ENCODE measurements at regions not wholly inside any gene's neighbourhood (a gene's known extent, or its start where the extent isn't known, plus 50 kb on each side); places are given as distances from the start of the nearest gene placed in this dataset.
"Not testable (repeated sequence)": the region's sequence is repeated elsewhere in the genome, so short reads cannot be mapped to it uniquely, and the experiment has no call there.

GRCh38 chr10:91745090-91745831, 53.0 kb upstream of the TNKS2 start:
- no peak for TF ChIP-seq CTCF (IDR thresholded peaks at IDR 0.05)
- ATAC-seq (ENCODE audit: low FRiP score) (no peak), DNase-seq (ENCODE audit: low spot score) (no peak)

- ATAC-seq (ENCODE audit: low FRiP score) (no peak), DNase-seq (ENCODE audit: low spot score) (no peak)
- no peak for TF ChIP-seq CTCF (IDR thresholded peaks at IDR 0.05)
These were observed 54.8 kb upstream of the TNKS2 start for GRCh38 chr10:91743465-91743864.

DNA sequence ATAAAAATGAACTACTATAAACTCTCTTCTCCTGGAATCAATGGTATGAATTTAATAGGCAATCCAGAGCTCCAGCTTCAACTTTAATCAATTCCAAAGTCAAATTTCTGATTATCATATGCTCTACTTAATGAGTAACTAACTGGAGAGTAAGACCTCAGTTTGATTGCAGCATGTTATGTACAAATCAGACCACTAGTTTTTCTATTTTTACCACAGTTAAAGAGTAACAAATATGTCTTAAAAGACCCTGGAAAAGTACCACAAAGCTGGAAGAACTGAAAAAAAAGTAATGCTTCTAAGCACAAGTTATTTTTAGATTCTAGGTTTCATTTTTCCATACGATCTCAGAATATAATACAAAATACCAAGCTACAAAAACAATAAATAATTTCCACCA, 56.0 kb upstream of the TNKS2 start:
- no peak for DNase-seq (ENCODE audit: low spot score)
- no peak for TF ChIP-seq CTCF (IDR thresholded peaks at IDR 0.05)
- no peak for ATAC-seq (ENCODE audit: low FRiP score)

DNA sequence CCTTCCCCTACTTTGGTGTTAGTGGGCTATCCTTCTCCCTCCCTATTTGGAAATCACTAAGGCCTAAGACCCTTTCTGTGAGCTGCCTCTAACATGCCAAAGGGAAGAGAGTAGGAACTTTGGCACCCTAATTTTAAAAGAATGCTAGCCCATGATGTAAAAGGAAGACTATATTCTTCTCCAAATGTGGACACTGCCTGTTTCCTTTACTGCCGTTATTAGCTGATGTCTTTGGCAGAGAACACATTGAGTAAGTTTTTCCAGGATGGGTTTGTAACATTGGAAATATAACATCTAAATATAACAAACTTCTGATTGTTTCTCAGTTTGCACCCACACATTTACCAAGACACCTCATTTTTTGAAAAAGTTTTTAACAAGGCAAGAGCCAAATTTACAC, 56.9 kb upstream of the TNKS2 start:
- no peak for TF ChIP-seq CTCF (IDR thresholded peaks at IDR 0.05)
- ATAC-seq (ENCODE audit: low FRiP score), result no peak
- DNase-seq (ENCODE audit: low spot score), result no peak

- ATAC-seq (ENCODE audit: low FRiP score), result no peak
- no peak for TF ChIP-seq CTCF (IDR thresholded peaks at IDR 0.05)
- no peak for DNase-seq (ENCODE audit: low spot score)
These were observed 57.8 kb upstream of the TNKS2 start for GRCh38 chr10:91740353-91740924.

DNA sequence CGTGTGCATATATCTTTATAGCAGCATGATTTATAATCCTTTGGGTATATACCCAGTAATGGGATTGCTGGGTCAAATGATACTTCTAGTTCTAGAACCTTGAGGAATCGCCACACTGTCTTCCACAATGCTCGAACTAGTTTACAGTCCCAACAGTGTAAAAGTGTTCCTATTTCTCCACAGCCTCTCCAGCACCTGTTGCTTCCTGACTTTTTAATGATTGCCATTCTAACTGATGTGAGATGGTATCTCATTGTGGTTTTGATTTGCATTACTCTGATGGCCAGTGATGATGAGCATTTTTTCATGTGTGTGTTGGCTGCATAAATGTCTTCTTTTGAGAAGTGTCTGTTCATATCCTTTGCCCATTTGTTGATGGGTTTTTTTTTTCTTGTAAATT, 66.0 kb upstream of the TNKS2 start:
- not testable (repeated sequence) for DNase-seq (ENCODE audit: low spot score); ATAC-seq (ENCODE audit: low FRiP score)

GRCh38 chr10:91729339-91729738, 68.9 kb upstream of the TNKS2 start:
- not testable (repeated sequence) for ATAC-seq (ENCODE audit: low FRiP score); DNase-seq (ENCODE audit: low spot score)

DNA sequence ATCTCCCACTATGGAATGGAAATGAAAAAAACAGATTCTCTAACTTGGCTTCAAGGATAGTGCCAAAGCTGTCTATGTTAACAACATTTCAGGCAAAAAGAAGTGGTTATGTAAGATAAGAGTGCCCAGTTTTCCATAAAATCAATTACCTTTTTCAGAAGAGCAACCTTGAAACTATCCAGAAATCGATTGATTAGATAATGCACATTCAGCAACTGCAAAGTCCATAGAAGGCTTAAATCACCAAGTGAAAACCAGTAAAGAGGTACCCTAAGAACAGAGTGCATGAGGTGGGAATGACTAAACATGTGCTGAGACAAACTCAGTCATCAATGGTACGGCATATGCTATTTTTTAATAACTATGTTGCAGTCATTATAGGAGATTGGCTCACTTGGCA, 71.9 kb upstream of the TNKS2 start:
- DNase-seq (ENCODE audit: low spot score) (no peak), ATAC-seq (ENCODE audit: low FRiP score) (no peak)
- no peak for TF ChIP-seq CTCF (IDR thresholded peaks at IDR 0.05)
